ENCODE measurements at regions not wholly inside any gene's neighbourhood (a gene's known extent, or its start where the extent isn't known, plus 50 kb on each side); places are given as distances from the start of the nearest gene placed in this dataset.

- no peak for TF ChIP-seq CTCF (IDR thresholded peaks at IDR 0.05; ENCODE audit: low read depth, low read length)
- DNase-seq (ENCODE audit: low read depth in 2 of 2), result no peak
- no peak overlapping the region for H3K4me3 ChIP-seq (replicated peaks in 1 of 2; ENCODE audit: low read depth in 2 of 2, low read length in 2 of 2)
These were observed 155.6 kb downstream of the CD83 start for GRCh38 chr6:14273191-14273590.

- TF ChIP-seq CTCF (IDR thresholded peaks at IDR 0.05; ENCODE audit: low read depth, low read length), result no peak
- no peak overlapping the region for H3K4me3 ChIP-seq (replicated peaks in 1 of 2; ENCODE audit: low read depth in 2 of 2, low read length in 2 of 2)
These were observed 156.4 kb downstream of the CD83 start for GRCh38 chr6:14274016-14274415.

GRCh38 chr6:14274546-14275492 lies 157.2 kb downstream of the CD83 start:
- no peak for TF ChIP-seq CTCF (IDR thresholded peaks at IDR 0.05; ENCODE audit: low read depth, low read length)
- no peak overlapping the region for H3K4me3 ChIP-seq (replicated peaks in 1 of 2; ENCODE audit: low read depth in 2 of 2, low read length in 2 of 2)
- DNase-seq (ENCODE audit: low read depth in 2 of 2), result no peak

More at GRCh38 chr6:14274016-14274415, 156.4 kb downstream of the CD83 start:
- DNase-seq (ENCODE audit: low read depth in 2 of 2), result no peak

- TF ChIP-seq CTCF (IDR thresholded peaks at IDR 0.05; ENCODE audit: low read depth, low read length), result no peak
- peak in 1 of 2 donors; percentile 69 for DNase-seq (ENCODE audit: low read depth in 2 of 2)
- no peak overlapping the region for H3K4me3 ChIP-seq (replicated peaks in 1 of 2; ENCODE audit: low read depth in 2 of 2, low read length in 2 of 2)
These were observed 157.9 kb downstream of the CD83 start for GRCh38 chr6:14275493-14275851.

GRCh38 chr6:14276071-14276470 lies 158.5 kb downstream of the CD83 start:
- H3K4me3 ChIP-seq (replicated peaks in 1 of 2; ENCODE audit: low read depth in 2 of 2, low read length in 2 of 2), result no peak overlapping the region
- no peak for TF ChIP-seq CTCF (IDR thresholded peaks at IDR 0.05; ENCODE audit: low read depth, low read length)
- DNase-seq (ENCODE audit: low read depth in 2 of 2), result no peak

GRCh38 chr6:14276667-14277404 lies 159.3 kb downstream of the CD83 start:
- peak in 1 of 2 donors; percentile 34 for DNase-seq (ENCODE audit: low read depth in 2 of 2)
- no peak for TF ChIP-seq CTCF (IDR thresholded peaks at IDR 0.05; ENCODE audit: low read depth, low read length)
- H3K4me3 ChIP-seq (replicated peaks in 1 of 2; ENCODE audit: low read depth in 2 of 2, low read length in 2 of 2), result no peak overlapping the region
